HAP-1 (cell line): ENCODE measurements at regions not wholly inside any gene's neighbourhood (a gene's known extent, or its start where the extent isn't known, plus 50 kb on each side); places are given as distances from the start of the nearest gene placed in this dataset.
"Not testable (repeated sequence)": the region's sequence is repeated elsewhere in the genome, so short reads cannot be mapped to it uniquely, and the experiment has no call there.

Experiments used
- DNase-seq, 2 experiments: peaks; one replicate each; pipeline ENCODE4 v3.0.0-alpha.2; 2016 to 2020; ENCODE audit warnings: low spot score in 2 of 2
- H3K27me3 ChIP-seq: fragments of 250-450 bp; sonication (Bioruptor Pico); 2 replicates; pipeline ENCODE4 v1.5.1; 2020; ENCODE audit warnings: low read depth, mild to moderate bottlenecking, moderate library complexity
- H3K36me3 ChIP-seq: fragments of 250-450 bp; sonication (Bioruptor Pico); replicated peaks from 2 replicates; pipeline ENCODE4 v1.5.1; 2020; ENCODE audit warnings: mild to moderate bottlenecking
- H3K4me1 ChIP-seq: fragments of 250-450 bp; sonication (Bioruptor Pico); 2 replicates; pipeline ENCODE4 v1.5.1; 2020; ENCODE audit warnings: mild to moderate bottlenecking
- H3K4me3 ChIP-seq: fragments of 250-450 bp; sonication (Bioruptor Pico); 2 replicates; pipeline ENCODE4 v1.5.1; 2020; ENCODE audit warnings: mild to moderate bottlenecking, moderate library complexity
- H3K9me3 ChIP-seq: fragments of 250-450 bp; sonication (Bioruptor Pico); 2 replicates; pipeline ENCODE4 v1.5.1; 2020; ENCODE audit warnings: mild to moderate bottlenecking, moderate library complexity
- in situ Hi-C: fragments of 300-500 bp; cut with MboI; formaldehyde crosslinking; loops from 3 replicates; pipeline ENCODE4 v1.14.3; 2020; ENCODE audit warnings: low sequenced_read_pairs, inconsistent platforms, mixed read lengths

- H3K9me3 ChIP-seq = no peaks in the 10 kb centered on the region
- H3K4me3 ChIP-seq = no peak overlapping the region
- in situ Hi-C loops = no loop called here
- DNase-seq = no peak
- no peaks in the 10 kb centered on the region for H3K27me3 ChIP-seq
- H3K4me1 ChIP-seq = no peaks in the 10 kb centered on the region
- H3K36me3 ChIP-seq = no peaks in the 10 kb centered on the region
Measured at GRCh38 chr3:127041264-127041820, 58.4 kb downstream of the PLXNA1 start.

GRCh38 chr3:127041933-127042332, 59.0 kb downstream of the PLXNA1 start:
- Histone ChIP-seq H3K9me3 (no peaks in the 10 kb centered on the region), H3K4me3 (no peak overlapping the region), H3K36me3 (no peaks in the 10 kb centered on the region), H3K27me3 (no peaks in the 10 kb centered on the region), H3K4me1 (no peaks in the 10 kb centered on the region)
- no peak for DNase-seq
- in situ Hi-C loops = no loop called here

- no peak overlapping the region for H3K4me3 ChIP-seq
- H3K27me3 ChIP-seq = no peaks in the 10 kb centered on the region
- no peaks in the 10 kb centered on the region for H3K36me3 ChIP-seq
- no peaks in the 10 kb centered on the region for H3K4me1 ChIP-seq
- in situ Hi-C loops = no loop called here
- H3K9me3 ChIP-seq = no peaks in the 10 kb centered on the region
- no peak for DNase-seq
Measured at GRCh38 chr3:127042634-127043033, 59.7 kb downstream of the PLXNA1 start.

- Histone ChIP-seq H3K4me1 (no peaks in the 10 kb centered on the region), H3K9me3 (no peaks in the 10 kb centered on the region), H3K36me3 (no peaks in the 10 kb centered on the region), H3K4me3 (no peak overlapping the region), H3K27me3 (no peaks in the 10 kb centered on the region)
- in situ Hi-C loops = no loop called here
- DNase-seq = no peak
Measured at GRCh38 chr3:127043041-127043641, 60.2 kb downstream of the PLXNA1 start.

- in situ Hi-C loops = no loop called here
- H3K36me3 ChIP-seq = no peaks in the 10 kb centered on the region
- H3K27me3 ChIP-seq = no peaks in the 10 kb centered on the region
- no peaks in the 10 kb centered on the region for H3K9me3 ChIP-seq
- DNase-seq = no peak
- H3K4me1 ChIP-seq = no peaks in the 10 kb centered on the region
- H3K4me3 ChIP-seq = no peak overlapping the region
Measured at GRCh38 chr3:127043731-127044510, 61.0 kb downstream of the PLXNA1 start.

- Histone ChIP-seq H3K4me3 (no peak overlapping the region), H3K4me1 (no peaks in the 10 kb centered on the region), H3K36me3 (no peaks in the 10 kb centered on the region), H3K27me3 (no peaks in the 10 kb centered on the region), H3K9me3 (no peaks in the 10 kb centered on the region)
- in situ Hi-C loops = no loop called here
- DNase-seq = peak in 1 of 2 experiments; percentile 32
Measured at GRCh38 chr3:127044996-127045395, 62.1 kb downstream of the PLXNA1 start.

GRCh38 chr3:127045435-127046045, 62.6 kb downstream of the PLXNA1 start:
- in situ Hi-C loops = no loop called here
- no peak for DNase-seq
- no peak overlapping the region for H3K4me3 ChIP-seq

GRCh38 chr3:127046690-127047089, 63.8 kb downstream of the PLXNA1 start:
- in situ Hi-C loops, H3K9me3 ChIP-seq, H3K4me3 ChIP-seq, DNase-seq, H3K4me1 ChIP-seq, H3K36me3 ChIP-seq, H3K27me3 ChIP-seq: not testable (repeated sequence)

More at GRCh38 chr3:127045435-127046045, 62.6 kb downstream of the PLXNA1 start:
- no peaks in the 10 kb centered on the region for H3K4me1 ChIP-seq
- H3K9me3 ChIP-seq = no peaks in the 10 kb centered on the region
- no peaks in the 10 kb centered on the region for H3K36me3 ChIP-seq
- no peaks in the 10 kb centered on the region for H3K27me3 ChIP-seq

- in situ Hi-C loops = no loop called here
- H3K9me3 ChIP-seq = no peaks in the 10 kb centered on the region
- H3K4me1 ChIP-seq = no peaks in the 10 kb centered on the region
- no peaks in the 10 kb centered on the region for H3K36me3 ChIP-seq
- DNase-seq = no peak
- H3K27me3 ChIP-seq = no peaks in the 10 kb centered on the region
- H3K4me3 ChIP-seq = no peak overlapping the region
Measured at GRCh38 chr3:127049393-127049792, 66.5 kb downstream of the PLXNA1 start.

GRCh38 chr3:127050733-127051132, 67.8 kb downstream of the PLXNA1 start:
- no peak overlapping the region for H3K4me3 ChIP-seq
- in situ Hi-C loops = no loop called here

GRCh38 chr3:127052121-127052561, 69.2 kb downstream of the PLXNA1 start:
- Histone ChIP-seq H3K4me1 (no peaks in the 10 kb centered on the region), H3K9me3 (no peaks in the 10 kb centered on the region; the same call in 1 of the 2 replicates), H3K4me3 (no peak overlapping the region), H3K27me3 (no peaks in the 10 kb centered on the region), H3K36me3 (no peaks in the 10 kb centered on the region)
- no peak for DNase-seq
- in situ Hi-C loops = no loop called here

More at GRCh38 chr3:127050733-127051132, 67.8 kb downstream of the PLXNA1 start:
- H3K27me3 ChIP-seq = no peaks in the 10 kb centered on the region
- DNase-seq = no peak
- no peaks in the 10 kb centered on the region for H3K9me3 ChIP-seq
- no peaks in the 10 kb centered on the region for H3K36me3 ChIP-seq
- no peaks in the 10 kb centered on the region for H3K4me1 ChIP-seq

GRCh38 chr3:127053026-127053425, 70.1 kb downstream of the PLXNA1 start:
- Histone ChIP-seq H3K36me3 (no peaks in the 10 kb centered on the region), H3K4me3 (no peak overlapping the region), H3K9me3 (no peaks in the 10 kb centered on the region; the same call in 1 of the 2 replicates), H3K4me1 (no peaks in the 10 kb centered on the region), H3K27me3 (no peaks in the 10 kb centered on the region)
- DNase-seq = no peak
- in situ Hi-C loops = no loop called here

- Histone ChIP-seq H3K36me3 (no peaks in the 10 kb centered on the region), H3K4me1 (no peaks in the 10 kb centered on the region), H3K9me3 (no peaks in the 10 kb centered on the region; the same call in 1 of the 2 replicates), H3K4me3 (no peak overlapping the region), H3K27me3 (no peaks in the 10 kb centered on the region)
- no peak for DNase-seq
- in situ Hi-C loops = no loop called here
Measured at GRCh38 chr3:127053450-127053849, 70.5 kb downstream of the PLXNA1 start.

- in situ Hi-C loops = no loop called here
- Histone ChIP-seq H3K27me3 (no peaks in the 10 kb centered on the region), H3K4me3 (no peak overlapping the region), H3K9me3 (no peaks in the 10 kb centered on the region; the same call in 1 of the 2 replicates), H3K4me1 (no peaks in the 10 kb centered on the region), H3K36me3 (no peaks in the 10 kb centered on the region)
- no peak for DNase-seq
Measured at GRCh38 chr3:127053979-127054378, 71.1 kb downstream of the PLXNA1 start.
